HCT116 (cell line): ENCODE measurements at regions not wholly inside any gene's neighbourhood (a gene's known extent, or its start where the extent isn't known, plus 50 kb on each side); places are given as distances from the start of the nearest gene placed in this dataset.

Experiments used
- ATAC-seq: fragments of 200-7000 bp; cut with Tn5 transposase; 2 replicates; pipeline ENCODE4 v1.9.1; 2020; ENCODE audit warnings: mild to moderate bottlenecking, moderate library complexity
- BruUV-seq: library from RNA; stranded (reverse); fragments of 400-500 nt; replicated peaks from 2 replicates; lab custom pipeline; 2021; lab: Mats Ljungman, UMichigan
- CTCF ChIA-PET: fragments of 300-600 bp; sonication (Branson Sonifier 250); formaldehyde crosslinking; loops from one replicate; lab custom pipeline; 2021; ENCODE audit warnings: antibody characterized with exemption; lab: Charles Lee
- POLR2A ChIA-PET: fragments of 300-600, 350-600 bp; sonication (Branson Sonifier 250); formaldehyde crosslinking; loops from one replicate; lab custom pipeline; 2021; ENCODE audit warnings: antibody characterized with exemption; lab: Charles Lee
- RAD21 ChIA-PET, 2 experiments: fragments of 300-600 bp; sonication (Branson Sonifier 250); formaldehyde crosslinking; loops; one replicate each; lab custom pipeline; 2023; ENCODE audit warnings: low total read pairs in 2 of 2; ENCODE audit not compliant: uncharacterized antibody in 2 of 2, unreplicated experiment in 2 of 2, low non-redundant PET in 1 of 2; lab: Charles Lee
- DNase-seq: peaks from one replicate; pipeline ENCODE4 v3.0.0-alpha.2; 2010; ENCODE audit warnings: low read depth, low spot score
- H2AFZ ChIP-seq: fragments of 200-600 bp; shearing (Covaris generic), sonication (generic); 2 replicates; pipeline ENCODE4 v1.6.1; 2017; ENCODE audit warnings: low read depth, mixed run types, mixed read lengths, antibody characterized with exemption, low read length; ENCODE audit not compliant: poor library complexity, severe bottlenecking
- H3K27ac ChIP-seq: 2 replicates; pipeline ENCODE4 v1.5.1; 2012; ENCODE audit warnings: low read depth, low read length
- H3K27me3 ChIP-seq: fragments of 200-600 bp; sonication (generic); 2 replicates; pipeline ENCODE4 v1.6.1; 2016; ENCODE audit warnings: mixed run types, low read length, mixed read lengths; ENCODE audit not compliant: insufficient read depth
- H3K36me3 ChIP-seq, 2 experiments: fragments of 200-500 bp in 1 of 2; fragments of 200-600 bp in 1 of 2; sonication (Bioruptor generic) in 1 of 2; sonication (generic) in 1 of 2; 2 replicates each; pipeline versions ENCODE4 v1.5.1 to v1.6.1; 2014 to 2016; ENCODE audit warnings: low read length in 2 of 2, inconsistent platforms in 1 of 2, mixed read lengths in 1 of 2, mixed run types in 1 of 2; ENCODE audit not compliant: insufficient read depth in 2 of 2, control insufficient read depth in 1 of 2
- H3K4me1 ChIP-seq, 2 experiments: fragments of 200-600 bp in 1 of 2; sonication (generic) in 1 of 2; 2 replicates each; pipeline versions ENCODE4 v1.5.1 to v1.6.1; 2012 to 2017; ENCODE audit warnings: low read length in 2 of 2, inconsistent platforms in 1 of 2, mild to moderate bottlenecking in 1 of 2, mixed read lengths in 1 of 2, mixed run types in 1 of 2, moderate library complexity in 1 of 2; ENCODE audit not compliant: insufficient read depth in 2 of 2, control insufficient read depth in 1 of 2
- H3K4me2 ChIP-seq: fragments of 200-600 bp; sonication (generic); 2 replicates; pipeline ENCODE4 v1.6.1; 2017; ENCODE audit warnings: mixed run types, low read length, mixed read lengths
- H3K4me3 ChIP-seq, 2 experiments: fragments of 200-600 bp in 1 of 2; sonication (generic) in 1 of 2; replicated peaks in 1 of 2; 2 replicates each; pipeline ENCODE4 v1.5.1; 2011 to 2016; ENCODE audit warnings: low read length in 2 of 2, control low read depth in 1 of 2, low read depth in 1 of 2, mild to moderate bottlenecking in 1 of 2, mixed read lengths in 1 of 2, mixed run types in 1 of 2
- H3K79me2 ChIP-seq: fragments of 200-600 bp; sonication (generic); 2 replicates; pipeline ENCODE4 v1.6.1; 2017; ENCODE audit warnings: mild to moderate bottlenecking, mixed run types, low read length, moderate library complexity, mixed read lengths; ENCODE audit not compliant: insufficient read depth
- H3K9ac ChIP-seq: fragments of 200-600 bp; sonication (generic); 2 replicates; pipeline ENCODE4 v1.6.1; 2016; ENCODE audit warnings: low read length, mixed read lengths
- H3K9me2 ChIP-seq: fragments of 200-600 bp; sonication (generic), shearing (Covaris generic); 2 replicates; pipeline ENCODE4 v1.6.1; 2017; ENCODE audit warnings: mixed run types, mild to moderate bottlenecking, moderate library complexity; ENCODE audit not compliant: insufficient read depth
- H3K9me3 ChIP-seq, 2 experiments: fragments of 200-500 bp in 1 of 2; fragments of 200-600 bp in 1 of 2; sonication (Bioruptor generic) in 1 of 2; sonication (generic) in 1 of 2; 2 replicates each; pipeline ENCODE4 v1.6.1; 2014 to 2017; ENCODE audit warnings: low read length in 2 of 2, mixed read lengths in 2 of 2, inconsistent platforms in 1 of 2, low read depth in 1 of 2, mild to moderate bottlenecking in 1 of 2, mixed run types in 1 of 2, moderate library complexity in 1 of 2; ENCODE audit not compliant: control insufficient read depth in 1 of 2, insufficient read depth in 1 of 2
- H4K20me1 ChIP-seq: fragments of 200-600 bp; sonication (generic), shearing (Covaris generic); 2 replicates; pipeline ENCODE4 v1.6.1; 2017; ENCODE audit warnings: mixed run types, mild to moderate bottlenecking, moderate library complexity; ENCODE audit not compliant: insufficient read depth
- ATF3 ChIP-seq: IDR thresholded peaks from 2 replicates; pipeline ENCODE4 v1.6.1; 2012
- CBX3 ChIP-seq: IDR thresholded peaks from 2 replicates; pipeline ENCODE4 v1.6.1; 2012; ENCODE audit warnings: low read depth
- CEBPB ChIP-seq: IDR thresholded peaks from 2 replicates; pipeline ENCODE4 v1.6.1; 2012; ENCODE audit warnings: low read depth
- CTCF ChIP-seq, 3 experiments: fragments of 200-600 bp in 1 of 3; sonication (generic) in 1 of 3; IDR thresholded peaks in 2 of 3; conservative IDR thresholded peaks in 1 of 3; 2 replicates each; pipeline ENCODE4 v1.5.1; 2012 to 2017; ENCODE audit warnings: low read depth in 2 of 3, low read length in 2 of 3, antibody characterized with exemption in 1 of 3, borderline replicate concordance in 1 of 3, control low read depth in 1 of 3, mild to moderate bottlenecking in 1 of 3, mixed read lengths in 1 of 3, mixed run types in 1 of 3, moderate library complexity in 1 of 3; ENCODE audit not compliant: insufficient read depth in 1 of 3
- EGR1 ChIP-seq: IDR thresholded peaks from 2 replicates; pipeline ENCODE4 v1.6.1; 2012; ENCODE audit warnings: low read depth
- EZH2 ChIP-seq: fragments of 200-600 bp; sonication (generic); IDR thresholded peaks from 2 replicates; pipeline ENCODE4 v1.6.1; 2017; ENCODE audit warnings: antibody characterized with exemption, mixed run types
- EZH2phosphoT487 ChIP-seq: fragments of 200-600 bp; IDR thresholded peaks from 2 replicates; pipeline ENCODE4 v1.6.1; 2018; ENCODE audit warnings: antibody characterized with exemption, borderline replicate concordance
- JUND ChIP-seq: IDR thresholded peaks from 2 replicates; pipeline ENCODE4 v1.6.1; 2012
- MAX ChIP-seq: IDR thresholded peaks from 2 replicates; pipeline ENCODE4 v1.6.1; 2012
- POLR2A ChIP-seq: IDR thresholded peaks from 2 replicates; pipeline ENCODE4 v1.7.0; 2011; ENCODE audit warnings: borderline replicate concordance; ENCODE audit not compliant: insufficient read depth, insufficient read length; ENCODE audit errors: extremely low read depth
- POLR2AphosphoS5 ChIP-seq: IDR thresholded peaks from 2 replicates; pipeline ENCODE4 v1.6.1; 2011; ENCODE audit warnings: mild to moderate bottlenecking, low read depth, low read length, moderate library complexity
- SIN3A ChIP-seq: IDR thresholded peaks from 2 replicates; pipeline ENCODE4 v1.6.1; 2012; ENCODE audit warnings: low read depth
- SP1 ChIP-seq: IDR thresholded peaks from 2 replicates; pipeline ENCODE4 v1.6.1; 2012; ENCODE audit warnings: low read depth
- SRF ChIP-seq: IDR thresholded peaks from 2 replicates; pipeline ENCODE4 v1.6.1; 2012; ENCODE audit warnings: low read depth
- TCF7L2 ChIP-seq: IDR thresholded peaks from 2 replicates; pipeline ENCODE4 v1.7.0; 2011; ENCODE audit warnings: borderline replicate concordance, inconsistent platforms; ENCODE audit not compliant: insufficient read depth, insufficient read length; ENCODE audit errors: extremely low read depth
- YY1 ChIP-seq: IDR thresholded peaks from 2 replicates; pipeline ENCODE4 v1.6.1; 2011; ENCODE audit warnings: low read length, low read depth, moderate library complexity, mild to moderate bottlenecking; ENCODE audit not compliant: insufficient replicate concordance; ENCODE audit errors: extremely low read depth
- ZNF274 ChIP-seq: fragments of 200-500 bp; sonication (Bioruptor generic); IDR thresholded peaks from 2 replicates; pipeline ENCODE4 v1.6.1; 2014; ENCODE audit warnings: mild to moderate bottlenecking, low read depth, low read length, inconsistent platforms
- intact Hi-C: fragments of 100-400 bp; cut with micrococcal nuclease; formaldehyde crosslinking; loops from 2 replicates; pipeline ENCODE4 v1.10.0; 2022

GRCh38 chr4:116215622-116216021 is 869.8 kb downstream of the TRAM1L1 start:
- DNase-seq: no peak
- H3K4me1 ChIP-seq: no peaks in the 10 kb centered on the region
- H3K9ac ChIP-seq: no peak overlapping the region
- H3K9me3 ChIP-seq: no peaks in the 10 kb centered on the region
- no peaks in the 10 kb centered on the region for H4K20me1 ChIP-seq
- RAD21 ChIA-PET: no interaction called here
- POLR2A ChIA-PET: no interaction called here
- H3K4me2 ChIP-seq: no peak overlapping the region
- no peaks in the 10 kb centered on the region for H3K27me3 ChIP-seq
- H2AFZ ChIP-seq: no peak overlapping the region
- no TSS peak for BruUV-seq
- H3K4me3 ChIP-seq: no peak overlapping the region
- ATAC-seq: no peak
- no peaks in the 10 kb centered on the region for H3K9me2 ChIP-seq
- H3K27ac ChIP-seq: no peak overlapping the region
- H3K36me3 ChIP-seq: no peaks in the 10 kb centered on the region
- intact Hi-C loops: no loop called here
- no peak for TF ChIP-seq POLR2A
- no peak for TF ChIP-seq EZH2
- TF ChIP-seq SP1: no peak
- no peak for TF ChIP-seq SIN3A
- no peak for TF ChIP-seq YY1
- TF ChIP-seq TCF7L2: no peak
- no peak for TF ChIP-seq EGR1
- no peak for TF ChIP-seq JUND
- TF ChIP-seq CEBPB: no peak
- TF ChIP-seq EZH2phosphoT487: no peak
- no peak for TF ChIP-seq POLR2AphosphoS5
- TF ChIP-seq SRF: no peak
- no peak for TF ChIP-seq CBX3
- no peak for TF ChIP-seq ATF3
- no peak for TF ChIP-seq MAX
- no peak for TF ChIP-seq ZNF274
- no peak for TF ChIP-seq CTCF (IDR thresholded peaks at IDR 0.05 in 2 of 3, conservative IDR thresholded peaks at IDR 0.05 in 1 of 3; ENCODE audit: borderline replicate concordance in 1 of 3, insufficient read depth in 1 of 3, low read depth in 2 of 3, low read length in 2 of 3)
- H3K79me2 ChIP-seq: no peaks in the 10 kb centered on the region
- CTCF ChIA-PET: no interaction called here
